ENCODE measurements at regions not wholly inside any gene's neighbourhood (a gene's known extent, or its start where the extent isn't known, plus 50 kb on each side); places are given as distances from the start of the nearest gene placed in this dataset.

DNA sequence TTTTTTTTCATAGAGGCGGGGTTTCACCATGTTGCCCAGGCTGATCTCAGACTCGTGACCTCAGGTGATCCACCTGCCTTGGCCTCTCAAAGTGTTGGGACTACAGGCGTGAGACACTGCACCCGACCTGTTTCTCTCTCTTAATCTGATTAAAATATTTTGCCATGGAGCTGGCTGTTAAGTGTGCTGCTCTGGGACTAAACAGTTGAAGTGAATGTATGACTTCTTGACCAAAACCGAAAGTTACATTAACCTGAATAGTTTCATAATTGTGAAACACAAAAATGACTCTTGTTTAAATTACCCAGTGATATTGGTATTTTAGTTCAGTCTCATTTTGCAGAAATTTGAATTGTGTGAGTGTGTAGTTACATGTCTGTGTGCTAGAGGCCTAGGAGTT lies 2548.6 kb downstream of the PCDH7 start:
- no peak for DNase-seq (ENCODE audit: extremely low spot score)
- H3K27ac ChIP-seq (replicated peaks in 1 of 4): no peak overlapping the region
- intact Hi-C loops (cut with DNase I): no loop called here
- no peak for TF ChIP-seq POLR2AphosphoS5 (IDR thresholded peaks at IDR 0.05)
- TF ChIP-seq POLR2A (IDR thresholded peaks at IDR 0.05; ENCODE audit: low read depth): no peak
- TF ChIP-seq EP300 (IDR thresholded peaks at IDR 0.05): no peak
- TF ChIP-seq, protein P1, sequence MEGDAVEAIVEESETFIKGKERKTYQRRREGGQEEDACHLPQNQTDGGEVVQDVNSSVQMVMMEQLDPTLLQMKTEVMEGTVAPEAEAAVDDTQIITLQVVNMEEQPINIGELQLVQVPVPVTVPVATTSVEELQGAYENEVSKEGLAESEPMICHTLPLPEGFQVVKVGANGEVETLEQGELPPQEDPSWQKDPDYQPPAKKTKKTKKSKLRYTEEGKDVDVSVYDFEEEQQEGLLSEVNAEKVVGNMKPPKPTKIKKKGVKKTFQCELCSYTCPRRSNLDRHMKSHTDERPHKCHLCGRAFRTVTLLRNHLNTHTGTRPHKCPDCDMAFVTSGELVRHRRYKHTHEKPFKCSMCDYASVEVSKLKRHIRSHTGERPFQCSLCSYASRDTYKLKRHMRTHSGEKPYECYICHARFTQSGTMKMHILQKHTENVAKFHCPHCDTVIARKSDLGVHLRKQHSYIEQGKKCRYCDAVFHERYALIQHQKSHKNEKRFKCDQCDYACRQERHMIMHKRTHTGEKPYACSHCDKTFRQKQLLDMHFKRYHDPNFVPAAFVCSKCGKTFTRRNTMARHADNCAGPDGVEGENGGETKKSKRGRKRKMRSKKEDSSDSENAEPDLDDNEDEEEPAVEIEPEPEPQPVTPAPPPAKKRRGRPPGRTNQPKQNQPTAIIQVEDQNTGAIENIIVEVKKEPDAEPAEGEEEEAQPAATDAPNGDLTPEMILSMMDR (IDR thresholded peaks at IDR 0.05): no peak
- 93% methylated on average over 5 of the region's 5 CpGs for WGBS
- H3K36me3 ChIP-seq: no peaks in the 10 kb centered on the region
- no peaks in the 10 kb centered on the region for H3K27me3 ChIP-seq
- H3K4me3 ChIP-seq: no peak overlapping the region
- H3K9me3 ChIP-seq: no peaks in the 10 kb centered on the region
- H3K4me1 ChIP-seq: no peaks in the 10 kb centered on the region

DNA sequence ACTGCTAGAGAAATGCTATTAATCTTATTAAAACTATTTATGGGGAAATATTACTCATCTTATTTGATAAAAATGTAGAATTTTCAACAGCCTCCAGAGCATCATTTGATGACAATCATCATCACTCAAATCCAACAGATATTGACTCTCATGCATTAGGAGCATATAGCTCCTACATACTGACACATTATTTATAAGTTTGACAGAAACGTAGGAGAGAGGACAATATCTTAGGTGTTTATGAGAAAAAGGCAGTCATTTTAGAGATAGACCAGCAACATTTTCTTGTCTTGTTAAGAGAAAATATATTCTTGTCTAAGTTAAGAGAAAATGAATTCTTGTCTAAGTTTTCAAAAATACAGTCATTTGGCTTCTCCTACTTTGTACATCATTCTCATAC lies 2550.2 kb downstream of the PCDH7 start:
- intact Hi-C loops (cut with DNase I): no loop called here
- H3K36me3 ChIP-seq: no peaks in the 10 kb centered on the region

DNA sequence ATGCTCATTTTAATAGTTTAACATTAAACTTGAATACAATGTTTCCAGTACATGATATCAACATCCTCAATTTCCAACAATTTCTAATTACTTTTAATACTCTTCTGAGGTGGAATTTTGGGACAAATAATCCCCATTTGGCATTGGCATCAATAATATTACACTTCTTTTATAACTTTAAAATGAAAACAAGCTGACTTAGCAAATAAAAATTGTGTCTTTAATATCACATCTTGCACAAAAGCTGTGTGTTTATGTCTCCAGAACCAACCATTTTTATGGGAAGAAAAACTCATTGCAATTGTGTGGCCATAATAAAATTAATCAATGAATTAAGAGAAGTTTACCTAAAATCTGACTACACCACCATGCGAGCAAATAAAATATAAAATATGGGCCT lies 2552.6 kb downstream of the PCDH7 start:
- no peak overlapping the region for H3K27ac ChIP-seq (replicated peaks in 1 of 4)
- intact Hi-C loops (cut with DNase I): no loop called here
- TF ChIP-seq, protein P1 (IDR thresholded peaks at IDR 0.05): no peak
- TF ChIP-seq POLR2A (IDR thresholded peaks at IDR 0.05; ENCODE audit: low read depth) (no peak), EP300 (IDR thresholded peaks at IDR 0.05) (no peak), POLR2AphosphoS5 (IDR thresholded peaks at IDR 0.05) (no peak)
- no peak overlapping the region for H3K4me3 ChIP-seq
- H3K36me3 ChIP-seq: no peaks in the 10 kb centered on the region
- H3K9me3 ChIP-seq: no peaks in the 10 kb centered on the region
- H3K4me1 ChIP-seq: no peaks in the 10 kb centered on the region
- H3K27me3 ChIP-seq: no peaks in the 10 kb centered on the region
- no peak for DNase-seq (ENCODE audit: extremely low spot score)
- 83% methylated on average over 1 of the region's 1 CpG for WGBS

More for the DNA sequence above, 2550.2 kb downstream of the PCDH7 start:
- Histone ChIP-seq H3K4me1 (no peaks in the 10 kb centered on the region), H3K9me3 (no peaks in the 10 kb centered on the region), H3K27me3 (no peaks in the 10 kb centered on the region), H3K27ac (replicated peaks in 1 of 4) (no peak overlapping the region), H3K4me3 (no peak overlapping the region)
- no peak for TF ChIP-seq POLR2AphosphoS5 (IDR thresholded peaks at IDR 0.05)
- DNase-seq (ENCODE audit: extremely low spot score): no peak
- WGBS: 59% methylated on average over 1 of the region's 1 CpG

DNA sequence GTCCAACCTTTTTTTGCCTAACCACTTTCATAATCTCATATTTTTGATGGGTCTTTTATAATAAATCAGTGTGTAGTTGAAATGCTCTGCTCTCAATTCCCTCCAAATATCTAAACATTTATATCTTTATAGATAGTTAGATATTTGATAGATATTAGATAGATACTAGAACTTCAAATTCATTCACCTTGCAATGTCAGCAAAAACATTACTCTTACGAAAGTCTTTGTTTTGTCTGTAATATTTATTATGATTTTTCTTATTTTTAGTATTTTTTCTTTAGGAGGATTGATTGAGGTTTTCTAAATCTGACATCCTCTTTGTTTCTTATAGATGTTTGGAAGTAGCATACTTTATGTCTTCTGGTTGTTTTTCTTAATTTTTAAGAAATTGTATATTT lies 2563.6 kb downstream of the PCDH7 start:
- no peak for TF ChIP-seq POLR2AphosphoS5 (IDR thresholded peaks at IDR 0.05)
- no peak for TF ChIP-seq EP300 (IDR thresholded peaks at IDR 0.05)
- TF ChIP-seq, protein P1 (IDR thresholded peaks at IDR 0.05): no peak
- TF ChIP-seq POLR2A (IDR thresholded peaks at IDR 0.05; ENCODE audit: low read depth): no peak
- Histone ChIP-seq H3K27me3 (no peaks in the 10 kb centered on the region), H3K27ac (replicated peaks in 1 of 4) (no peak overlapping the region), H3K4me1 (no peaks in the 10 kb centered on the region), H3K9me3 (no peaks in the 10 kb centered on the region), H3K4me3 (no peak overlapping the region), H3K36me3 (no peaks in the 10 kb centered on the region)
- DNase-seq (ENCODE audit: extremely low spot score): no peak
- WGBS: 79% methylated on average over 1 of the region's 1 CpG
- intact Hi-C loops (cut with DNase I): no loop called here

DNA sequence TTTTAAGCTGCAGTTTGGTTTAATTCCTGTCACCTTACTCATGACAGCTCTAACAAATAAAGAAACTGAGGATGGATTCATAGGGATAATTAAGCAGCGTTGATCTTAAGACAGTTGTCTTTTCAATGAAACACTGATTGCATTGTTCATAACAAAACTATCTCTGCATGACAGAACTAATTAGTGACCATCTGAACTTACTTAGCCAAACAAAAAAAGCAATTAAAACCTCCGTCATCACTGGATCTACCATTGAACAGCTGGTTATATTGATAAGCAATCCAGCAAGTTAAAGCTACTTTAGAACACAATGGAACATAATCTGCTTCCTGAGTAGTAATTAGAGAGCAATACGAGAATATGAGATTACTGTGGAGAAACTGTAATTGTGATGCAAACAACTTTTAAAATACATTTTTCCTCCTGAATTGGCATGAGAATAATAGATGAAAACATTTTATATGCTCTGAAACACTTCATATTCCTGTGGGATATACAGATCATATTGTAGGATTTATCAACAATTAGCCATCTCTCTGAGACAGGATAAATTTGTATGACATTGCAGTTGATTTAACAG lies 2576.8 kb downstream of the PCDH7 start:
- 53% methylated on average over 3 of the region's 3 CpGs for WGBS
- H3K9me3 ChIP-seq: no peaks in the 10 kb centered on the region
- no peak for TF ChIP-seq POLR2A (IDR thresholded peaks at IDR 0.05; ENCODE audit: low read depth)
- TF ChIP-seq, protein P1 (IDR thresholded peaks at IDR 0.05): no peak
- no peak for TF ChIP-seq EP300 (IDR thresholded peaks at IDR 0.05)
- TF ChIP-seq POLR2AphosphoS5 (IDR thresholded peaks at IDR 0.05): no peak
- no peak for DNase-seq (ENCODE audit: extremely low spot score)
- no peak overlapping the region for H3K27ac ChIP-seq (replicated peaks in 1 of 4)
- no peaks in the 10 kb centered on the region for H3K27me3 ChIP-seq
- intact Hi-C loops (cut with DNase I): no loop called here
- H3K4me1 ChIP-seq: no peaks in the 10 kb centered on the region
- H3K36me3 ChIP-seq: no peaks in the 10 kb centered on the region
- no peak overlapping the region for H3K4me3 ChIP-seq
